Fibroblast of skin of right biceps (primary cell): ENCODE measurements at regions not wholly inside any gene's neighbourhood (a gene's known extent, or its start where the extent isn't known, plus 50 kb on each side); places are given as distances from the start of the nearest gene placed in this dataset.
"Not testable (repeated sequence)": the region's sequence is repeated elsewhere in the genome, so short reads cannot be mapped to it uniquely, and the experiment has no call there.

Experiments
- DNase-seq: peaks from one replicate; pipeline ENCODE4 v3.0.0-alpha.2; 2013

DNA sequence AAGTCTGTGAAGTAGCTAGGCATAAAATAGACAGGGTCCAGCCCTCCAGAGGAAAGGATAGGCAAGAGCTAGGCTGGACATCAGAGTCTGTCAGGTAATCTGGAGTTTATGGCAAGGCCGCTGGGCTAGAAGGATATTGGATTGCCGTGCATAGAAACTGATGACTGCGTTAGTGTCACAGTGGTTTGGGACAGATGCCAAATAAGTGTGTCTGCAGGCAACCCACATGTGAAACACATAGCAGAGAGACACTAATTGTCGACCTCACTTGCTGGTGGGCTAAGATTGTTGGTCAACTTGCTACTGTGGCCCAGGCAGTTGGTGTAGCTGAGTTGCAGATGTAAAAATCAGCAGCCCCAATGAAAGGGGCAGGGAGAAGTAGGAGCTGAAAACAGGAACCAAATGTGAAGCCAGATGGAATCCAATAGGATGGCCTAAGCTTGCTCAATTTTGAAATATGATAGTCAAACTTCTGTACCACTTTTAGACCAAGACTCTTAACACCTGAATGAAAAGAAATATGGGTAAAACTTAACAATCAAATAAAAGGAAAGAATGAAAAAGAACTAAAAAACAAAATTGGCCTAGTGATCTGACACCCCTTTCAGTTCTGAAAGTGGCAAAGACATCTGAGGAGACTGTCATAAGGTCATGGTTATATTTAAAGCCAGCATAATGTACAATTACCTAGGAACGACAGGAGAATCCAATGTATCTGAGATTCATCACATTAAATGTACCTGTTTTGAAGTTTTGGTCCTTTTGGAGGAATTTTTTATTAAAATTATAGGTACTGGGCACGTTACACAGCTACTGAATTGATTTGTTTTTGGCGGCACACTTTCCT lies 243.3 kb upstream of the ACTBL2 start:
- peak; percentile 62 for DNase-seq

DNA sequence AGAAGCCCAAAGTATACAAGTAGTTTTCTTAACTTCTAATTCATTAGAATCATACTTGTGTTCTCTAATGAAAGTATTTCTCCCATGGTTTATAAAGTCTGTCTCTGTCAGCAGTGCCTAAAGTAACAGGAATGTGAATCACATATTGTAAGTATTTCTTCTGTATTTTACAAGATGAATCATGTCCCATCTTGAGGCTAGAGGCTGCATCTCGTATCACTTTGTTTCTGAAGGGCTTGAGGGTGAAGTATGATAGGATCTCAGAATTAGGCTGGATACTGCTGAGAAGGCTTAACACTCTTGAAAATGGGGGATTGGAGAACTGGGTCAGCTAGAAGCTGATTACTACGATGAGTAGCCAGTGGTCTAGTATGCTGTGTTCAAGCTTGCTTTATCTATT lies 242.2 kb upstream of the ACTBL2 start:
- peak; percentile 83 for DNase-seq

DNA sequence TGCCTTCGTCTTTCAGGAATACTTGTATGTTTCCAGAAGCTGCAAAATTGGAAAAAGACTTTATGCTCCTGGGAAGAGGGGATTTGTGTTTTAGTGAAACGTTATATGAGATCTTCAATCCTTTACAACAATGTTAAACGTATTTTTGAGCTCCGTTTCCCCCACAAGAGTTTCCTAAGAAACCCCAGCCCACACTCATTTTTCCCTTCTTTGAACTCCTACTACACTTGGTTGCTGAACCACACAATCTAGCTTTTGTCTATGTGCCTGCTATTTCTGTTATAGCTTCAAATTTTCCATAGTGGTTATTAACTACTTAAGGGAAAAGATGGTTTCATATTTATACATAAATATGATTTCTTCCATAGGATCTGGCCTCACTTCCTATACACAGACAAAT lies 238.6 kb upstream of the ACTBL2 start:
- no peak for DNase-seq

- no peak for DNase-seq
Observed at GRCh38 chr5:57720656-57721055, 238.0 kb upstream of the ACTBL2 start.

DNA sequence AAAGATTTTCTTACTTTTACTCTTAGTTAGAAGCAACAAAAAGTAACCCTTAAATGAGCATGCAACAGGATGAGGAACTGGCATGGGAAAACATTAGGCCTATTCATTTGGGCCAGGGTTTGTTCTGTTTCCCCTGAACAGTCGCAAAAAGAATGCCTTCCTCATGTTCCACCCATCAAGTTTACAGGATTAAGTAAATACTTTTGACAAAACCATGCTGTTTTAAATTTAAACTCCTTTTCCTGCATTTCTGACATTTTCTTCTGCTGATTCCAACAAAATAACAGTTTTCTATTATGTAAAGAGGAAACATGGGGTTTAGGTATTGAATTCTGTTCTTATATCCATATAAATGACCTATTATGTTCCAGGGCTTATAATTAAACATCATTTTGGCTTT lies 236.6 kb upstream of the ACTBL2 start:
- no peak for DNase-seq

GRCh38 chr5:57718155-57718554 lies 235.5 kb upstream of the ACTBL2 start:
- DNase-seq: no peak

- DNase-seq: no peak
Observed at GRCh38 chr5:57717555-57717954, 234.9 kb upstream of the ACTBL2 start.

- no peak for DNase-seq
Observed at GRCh38 chr5:57716661-57717060, 234.1 kb upstream of the ACTBL2 start.

GRCh38 chr5:57715296-57715695 lies 232.7 kb upstream of the ACTBL2 start:
- no peak for DNase-seq

GRCh38 chr5:57713535-57713934 lies 230.9 kb upstream of the ACTBL2 start:
- DNase-seq: not testable (repeated sequence)

DNA sequence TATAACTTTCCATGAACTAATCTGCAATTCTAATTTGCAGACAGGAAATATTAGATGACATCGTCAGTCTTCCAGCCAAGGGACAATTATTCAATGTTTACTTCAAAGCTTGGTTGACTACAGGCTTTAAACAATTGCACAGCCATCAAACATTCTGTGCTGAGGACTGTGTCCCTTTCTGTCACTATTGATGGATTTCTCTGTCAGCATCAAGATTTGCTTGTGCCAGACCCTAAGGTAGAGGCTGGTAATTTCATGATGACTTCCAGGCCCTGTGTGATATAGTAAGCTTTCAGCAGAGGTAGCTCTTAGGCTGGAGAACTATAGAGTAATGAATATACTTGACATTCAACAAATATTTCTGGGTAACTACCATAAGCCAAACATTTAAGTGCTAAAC lies 229.3 kb upstream of the ACTBL2 start:
- no peak for DNase-seq

GRCh38 chr5:57711471-57711870 lies 228.9 kb upstream of the ACTBL2 start:
- no peak for DNase-seq

DNA sequence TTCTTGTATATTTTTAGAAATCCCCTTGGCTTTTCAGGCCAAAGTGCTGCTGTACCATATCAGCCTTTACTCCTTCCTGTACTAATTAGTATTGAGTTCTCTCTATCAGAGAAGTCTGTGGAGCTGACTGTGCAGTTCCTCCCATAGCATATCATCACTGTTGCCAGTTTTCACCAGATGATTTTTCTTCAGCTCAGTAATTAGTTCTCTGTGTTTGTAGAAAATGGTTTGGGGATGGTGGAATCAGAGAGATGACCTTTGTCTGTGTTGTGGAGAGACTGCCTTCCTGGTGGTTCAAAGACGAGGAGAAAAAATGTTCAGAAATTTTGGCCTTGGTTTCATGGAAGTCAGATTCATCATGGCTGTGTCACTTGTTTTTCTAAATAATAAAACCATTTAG lies 227.5 kb upstream of the ACTBL2 start:
- DNase-seq: peak; percentile 26

- no peak for DNase-seq
Observed at GRCh38 chr5:57705769-57706168, 223.2 kb upstream of the ACTBL2 start.

- DNase-seq: peak; percentile 69
Observed at GRCh38 chr5:57703721-57704120, 221.1 kb upstream of the ACTBL2 start.

DNA sequence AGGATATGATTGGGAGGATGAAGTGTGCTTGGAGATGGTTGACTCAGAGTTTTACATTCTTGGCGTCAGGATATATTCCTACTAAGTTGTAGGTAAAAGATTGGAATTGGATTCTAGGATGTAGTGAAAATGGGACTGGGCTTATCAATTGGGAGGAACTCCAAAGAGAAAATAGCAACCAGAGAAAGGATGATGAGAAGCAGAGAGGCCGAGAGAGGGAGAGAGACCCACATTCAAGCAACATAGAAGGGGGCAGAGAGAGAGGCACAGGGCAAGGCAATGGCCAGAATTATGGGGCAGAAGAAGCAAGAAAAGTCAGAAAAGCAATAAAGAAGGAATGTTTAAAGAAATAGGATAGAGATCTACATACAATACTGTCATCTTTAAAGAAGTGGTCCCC lies 217.9 kb upstream of the ACTBL2 start:
- no peak for DNase-seq

GRCh38 chr5:57700072-57700471 lies 217.5 kb upstream of the ACTBL2 start:
- no peak for DNase-seq

GRCh38 chr5:57698802-57699201 lies 216.2 kb upstream of the ACTBL2 start:
- peak; percentile 37 for DNase-seq

GRCh38 chr5:57698086-57698485 lies 215.5 kb upstream of the ACTBL2 start:
- no peak for DNase-seq

GRCh38 chr5:57696825-57697570 lies 214.4 kb upstream of the ACTBL2 start:
- no peak for DNase-seq

GRCh38 chr5:57696389-57696769 lies 213.8 kb upstream of the ACTBL2 start:
- DNase-seq: no peak

GRCh38 chr5:57695706-57696388 lies 213.2 kb upstream of the ACTBL2 start:
- DNase-seq: no peak

DNA sequence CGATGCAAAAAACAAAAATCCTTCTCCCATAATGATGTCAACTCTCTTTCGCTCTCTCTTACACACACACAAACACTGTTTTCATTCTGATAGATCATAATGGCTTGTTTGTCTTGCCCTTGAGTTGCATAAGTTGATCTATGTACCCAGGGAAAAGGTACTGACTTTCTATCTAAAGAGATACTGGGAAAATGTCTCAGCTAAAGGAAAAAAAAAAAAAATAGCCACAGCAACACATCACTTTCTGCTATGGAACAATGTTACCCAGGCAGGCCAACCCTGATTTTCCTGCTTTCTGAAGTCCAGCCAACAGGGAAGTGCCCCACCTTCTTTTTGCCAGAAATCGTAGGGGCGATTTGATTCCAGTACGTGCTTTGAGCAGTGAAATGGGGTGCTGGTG lies 212.6 kb upstream of the ACTBL2 start:
- DNase-seq: no peak
